Limb (tissue), 2 donors: ENCODE measurements at regions not wholly inside any gene's neighbourhood (a gene's known extent, or its start where the extent isn't known, plus 50 kb on each side); places are given as distances from the start of the nearest gene placed in this dataset.
A peak's percentile ranks its signal among the peaks of the same experiment; 100 is the strongest.

Source experiments
- DNase-seq, 2 donors: peaks; one replicate each; pipeline ENCODE4 v3.0.0-alpha.2; 2016; ENCODE audit errors: extremely low spot score in 2 of 2

- DNase-seq, result no peak
These were observed 1162.9 kb upstream of the WWC1 start for GRCh38 chr5:167128581-167128980.

GRCh38 chr5:167140548-167141291 is 1150.7 kb upstream of the WWC1 start:
- no peak for DNase-seq

GRCh38 chr5:167143716-167144115 is 1147.7 kb upstream of the WWC1 start:
- no peak for DNase-seq

- DNase-seq, result no peak
These were observed 1145.6 kb upstream of the WWC1 start for GRCh38 chr5:167145841-167146240.

GRCh38 chr5:167147879-167148278 is 1143.6 kb upstream of the WWC1 start:
- DNase-seq, result no peak

- no peak for DNase-seq
These were observed 1140.8 kb upstream of the WWC1 start for GRCh38 chr5:167150661-167151060.

- DNase-seq, result no peak
These were observed 1138.9 kb upstream of the WWC1 start for GRCh38 chr5:167152561-167152960.

- no peak for DNase-seq
These were observed 1135.9 kb upstream of the WWC1 start for GRCh38 chr5:167155387-167156005.

GRCh38 chr5:167156446-167156845 is 1135.0 kb upstream of the WWC1 start:
- DNase-seq, result no peak

- no peak for DNase-seq
These were observed 1132.9 kb upstream of the WWC1 start for GRCh38 chr5:167158588-167158987.

- no peak for DNase-seq
These were observed 1131.1 kb upstream of the WWC1 start for GRCh38 chr5:167160388-167160787.

GRCh38 chr5:167166696-167167095 is 1124.7 kb upstream of the WWC1 start:
- no peak for DNase-seq

- no peak for DNase-seq
These were observed 1124.2 kb upstream of the WWC1 start for GRCh38 chr5:167167191-167167795.

GRCh38 chr5:167168971-167169370 is 1122.5 kb upstream of the WWC1 start:
- no peak for DNase-seq

GRCh38 chr5:167171056-167171455 is 1120.4 kb upstream of the WWC1 start:
- DNase-seq, result no peak

- no peak for DNase-seq
These were observed 1113.7 kb upstream of the WWC1 start for GRCh38 chr5:167177736-167178135.

GRCh38 chr5:167180906-167181305 is 1110.5 kb upstream of the WWC1 start:
- no peak for DNase-seq

- DNase-seq, result no peak
These were observed 1085.6 kb upstream of the WWC1 start for GRCh38 chr5:167205881-167206280.

- DNase-seq, result peak; percentile 56 to 79
These were observed 1084.4 kb upstream of the WWC1 start for GRCh38 chr5:167207081-167207480.

- no peak for DNase-seq
These were observed 1082.5 kb upstream of the WWC1 start for GRCh38 chr5:167208911-167209310.

- DNase-seq, result no peak
These were observed 1074.2 kb upstream of the WWC1 start for GRCh38 chr5:167217097-167217743.

- DNase-seq, result no peak
These were observed 1072.1 kb upstream of the WWC1 start for GRCh38 chr5:167219298-167219697.
